ENCODE measurements at regions not wholly inside any gene's neighbourhood (a gene's known extent, or its start where the extent isn't known, plus 50 kb on each side); places are given as distances from the start of the nearest gene placed in this dataset.
"Not testable (repeated sequence)": the region's sequence is repeated elsewhere in the genome, so short reads cannot be mapped to it uniquely, and the experiment has no call there.

GRCh38 chr4:141347684-141348083, 127.0 kb downstream of the ZNF330 start:
- DNase-seq = no peak

- no peak for DNase-seq
These were observed 127.4 kb downstream of the ZNF330 start for GRCh38 chr4:141348125-141348524.

- no peak for DNase-seq
These were observed 127.9 kb downstream of the ZNF330 start for GRCh38 chr4:141348573-141348972.

GRCh38 chr4:141349236-141349635, 128.5 kb downstream of the ZNF330 start:
- DNase-seq = no peak

GRCh38 chr4:141350122-141350905, 129.6 kb downstream of the ZNF330 start:
- no peak for DNase-seq

- no peak for DNase-seq
These were observed 131.6 kb downstream of the ZNF330 start for GRCh38 chr4:141352331-141352730.

GRCh38 chr4:141352909-141353525, 132.3 kb downstream of the ZNF330 start:
- DNase-seq = no peak

GRCh38 chr4:141356321-141356962, 135.7 kb downstream of the ZNF330 start:
- DNase-seq = no peak

- DNase-seq = no peak
These were observed 136.3 kb downstream of the ZNF330 start for GRCh38 chr4:141356963-141357335.

GRCh38 chr4:141368241-141368640, 147.5 kb downstream of the ZNF330 start:
- not testable (repeated sequence) for DNase-seq

GRCh38 chr4:141371206-141371605, 150.5 kb downstream of the ZNF330 start:
- no peak for DNase-seq

GRCh38 chr4:141375855-141376254, 155.2 kb downstream of the ZNF330 start:
- DNase-seq = no peak

- no peak for DNase-seq
These were observed 156.1 kb downstream of the ZNF330 start for GRCh38 chr4:141376769-141377168.

GRCh38 chr4:141387299-141387698, 166.6 kb downstream of the ZNF330 start:
- DNase-seq = no peak

GRCh38 chr4:141388481-141388880, 167.8 kb downstream of the ZNF330 start:
- DNase-seq = no peak

- no peak for DNase-seq
These were observed 169.0 kb downstream of the ZNF330 start for GRCh38 chr4:141389649-141390048.

- DNase-seq = no peak
These were observed 169.9 kb downstream of the ZNF330 start for GRCh38 chr4:141390571-141390970.

- DNase-seq = no peak
These were observed 170.6 kb downstream of the ZNF330 start for GRCh38 chr4:141391293-141391692.

- DNase-seq = no peak
These were observed 171.1 kb downstream of the ZNF330 start for GRCh38 chr4:141391771-141392170.

- no peak for DNase-seq
These were observed 174.6 kb downstream of the ZNF330 start for GRCh38 chr4:141395246-141395830.

- DNase-seq = no peak
These were observed 175.2 kb downstream of the ZNF330 start for GRCh38 chr4:141395919-141396318.

- no peak for DNase-seq
These were observed 182.0 kb downstream of the ZNF330 start for GRCh38 chr4:141402712-141403111.

- DNase-seq = no peak
These were observed 183.1 kb downstream of the ZNF330 start for GRCh38 chr4:141403782-141404181.

- no peak for DNase-seq
These were observed 185.5 kb downstream of the ZNF330 start for GRCh38 chr4:141406237-141406636.
